ENCODE measurements at regions not wholly inside any gene's neighbourhood (a gene's known extent, or its start where the extent isn't known, plus 50 kb on each side); places are given as distances from the start of the nearest gene placed in this dataset.
"Not testable (repeated sequence)": the region's sequence is repeated elsewhere in the genome, so short reads cannot be mapped to it uniquely, and the experiment has no call there.

- H3K27me3 ChIP-seq (replicated peaks in 2 of 5; ENCODE audit: control insufficient read depth in 4 of 5, insufficient read depth in 5 of 5, low read length in 4 of 5); CTCF ChIA-PET; H3K36me3 ChIP-seq (ENCODE audit: control insufficient read depth in 4 of 4, insufficient read depth in 4 of 4, low read length in 3 of 4); H3K27ac ChIP-seq (ENCODE audit: insufficient read depth in 1 of 2, low read depth in 1 of 2, low read length in 2 of 2, poor library complexity in 1 of 2, severe bottlenecking in 2 of 2); H3K4me3 ChIP-seq (ENCODE audit: control insufficient read depth in 1 of 7, extremely low read depth in 1 of 7, insufficient read depth in 4 of 7, low read depth in 2 of 7, low read length in 6 of 7); DNase-seq; POLR2A ChIA-PET; H3K4me1 ChIP-seq (ENCODE audit: control extremely low read depth in 1 of 4, control insufficient read depth in 4 of 4, insufficient read depth in 4 of 4, low read length in 3 of 4); H3K9me3 ChIP-seq (ENCODE audit: control extremely low read depth in 1 of 5, control insufficient read depth in 4 of 5, insufficient read depth in 2 of 5, low read depth in 1 of 5, low read length in 4 of 5): not testable (repeated sequence)
- no CpG with 5 or more reads among the region's 53 CpGs for WGBS (ENCODE audit: insufficient coverage)
Measured at GRCh38 chr16:29060022-29060810, 75.4 kb downstream of the LAT start.

GRCh38 chr16:29059575-29059974 is 74.7 kb downstream of the LAT start:
- CTCF ChIA-PET; H3K9me3 ChIP-seq (ENCODE audit: control extremely low read depth in 1 of 5, control insufficient read depth in 4 of 5, insufficient read depth in 2 of 5, low read depth in 1 of 5, low read length in 4 of 5); H3K27me3 ChIP-seq (replicated peaks in 2 of 5; ENCODE audit: control insufficient read depth in 4 of 5, insufficient read depth in 5 of 5, low read length in 4 of 5); H3K4me1 ChIP-seq (ENCODE audit: control extremely low read depth in 1 of 4, control insufficient read depth in 4 of 4, insufficient read depth in 4 of 4, low read length in 3 of 4); H3K4me3 ChIP-seq (ENCODE audit: control insufficient read depth in 1 of 7, extremely low read depth in 1 of 7, insufficient read depth in 4 of 7, low read depth in 2 of 7, low read length in 6 of 7); POLR2A ChIA-PET; H3K27ac ChIP-seq (ENCODE audit: insufficient read depth in 1 of 2, low read depth in 1 of 2, low read length in 2 of 2, poor library complexity in 1 of 2, severe bottlenecking in 2 of 2); H3K36me3 ChIP-seq (ENCODE audit: control insufficient read depth in 4 of 4, insufficient read depth in 4 of 4, low read length in 3 of 4); DNase-seq: not testable (repeated sequence)
- no CpG with 5 or more reads among the region's 5 CpGs for WGBS (ENCODE audit: insufficient coverage)

Data from common myeloid progenitor, CD34-positive (primary cell).